H9 (cell line): ENCODE measurements at regions not wholly inside any gene's neighbourhood (a gene's known extent, or its start where the extent isn't known, plus 50 kb on each side); places are given as distances from the start of the nearest gene placed in this dataset.

Experiments used
- DNase-seq: peaks from one replicate; pipeline ENCODE4 v3.0.0-alpha.2; 2017
- H2AFZ ChIP-seq: one replicate; pipeline ENCODE4 v1.6.1; 2013; ENCODE audit warnings: mild to moderate bottlenecking, low read length, control low read depth, moderate library complexity
- H2AK5ac ChIP-seq: 2 replicates; pipeline ENCODE4 v1.6.1; 2013; ENCODE audit warnings: low read length, control low read depth, mixed read lengths; ENCODE audit not compliant: insufficient read length
- H2BK120ac ChIP-seq: one replicate; pipeline ENCODE4 v1.6.1; 2013; ENCODE audit warnings: low read depth, mild to moderate bottlenecking, low read length, control low read depth, inconsistent platforms; ENCODE audit not compliant: poor library complexity, severe bottlenecking
- H2BK12ac ChIP-seq: 2 replicates; pipeline ENCODE4 v1.6.1; 2013; ENCODE audit warnings: low read length, control low read depth, mixed read lengths, low read depth; ENCODE audit not compliant: insufficient read length
- H2BK15ac ChIP-seq: 2 replicates; pipeline ENCODE4 v1.6.1; 2013; ENCODE audit warnings: low read depth, low read length, control low read depth
- H2BK20ac ChIP-seq: one replicate; pipeline ENCODE4 v1.6.1; 2013; ENCODE audit warnings: low read depth, mild to moderate bottlenecking, low read length, control low read depth, inconsistent platforms; ENCODE audit not compliant: poor library complexity, severe bottlenecking
- H2BK5ac ChIP-seq: 2 replicates; pipeline ENCODE4 v1.6.1; 2013; ENCODE audit warnings: low read length, control low read depth, mixed read lengths; ENCODE audit not compliant: insufficient read length
- H3K14ac ChIP-seq: 2 replicates; pipeline ENCODE4 v1.6.1; 2013; ENCODE audit warnings: low read length, control low read depth; ENCODE audit not compliant: insufficient read depth
- H3K18ac ChIP-seq: 2 replicates; pipeline ENCODE4 v1.6.1; 2013; ENCODE audit warnings: low read depth, mild to moderate bottlenecking, mixed read lengths, low read length, control low read depth; ENCODE audit not compliant: insufficient read length
- H3K23ac ChIP-seq: 2 replicates; pipeline ENCODE4 v1.6.1; 2013; ENCODE audit warnings: low read length, control low read depth, mixed read lengths, low read depth; ENCODE audit not compliant: insufficient read length
- H3K23me2 ChIP-seq: 2 replicates; pipeline ENCODE4 v1.6.1; 2013; ENCODE audit warnings: low read depth, mild to moderate bottlenecking, mixed read lengths, low read length, control low read depth; ENCODE audit not compliant: insufficient read length, poor library complexity, severe bottlenecking
- H3K27ac ChIP-seq: 2 replicates; pipeline ENCODE4 v1.5.1; 2013; ENCODE audit warnings: low read length, control low read depth, mixed read lengths, low read depth; ENCODE audit not compliant: insufficient read length
- H3K27me3 ChIP-seq: 2 replicates; pipeline ENCODE4 v1.6.1; 2013; ENCODE audit warnings: low read length, control low read depth, inconsistent platforms; ENCODE audit not compliant: insufficient read depth
- H3K4ac ChIP-seq: 2 replicates; pipeline ENCODE4 v1.6.1; 2013; ENCODE audit warnings: low read depth, mild to moderate bottlenecking, control low read depth, inconsistent platforms, low read length, moderate library complexity
- H3K4me1 ChIP-seq: 2 replicates; pipeline ENCODE4 v1.6.1; 2013; ENCODE audit warnings: low read length, control low read depth, inconsistent platforms; ENCODE audit not compliant: insufficient read depth
- H3K4me2 ChIP-seq: 2 replicates; pipeline ENCODE4 v1.6.1; 2013; ENCODE audit warnings: low read length, control low read depth, mixed read lengths; ENCODE audit not compliant: insufficient read length, insufficient read depth
- H3K56ac ChIP-seq: 2 replicates; pipeline ENCODE4 v1.6.1; 2013; ENCODE audit warnings: low read depth, mild to moderate bottlenecking, mixed read lengths, low read length, control low read depth; ENCODE audit not compliant: insufficient read length
- H3K79me1 ChIP-seq: 2 replicates; pipeline ENCODE4 v1.6.1; 2013; ENCODE audit warnings: low read depth, mild to moderate bottlenecking, moderate library complexity, low read length, control low read depth, inconsistent platforms; ENCODE audit not compliant: insufficient read depth, poor library complexity, severe bottlenecking
- H3K79me2 ChIP-seq: 2 replicates; pipeline ENCODE4 v1.6.1; 2013; ENCODE audit warnings: low read length, control low read depth, inconsistent platforms; ENCODE audit not compliant: insufficient read depth
- H3K9ac ChIP-seq: 2 replicates; pipeline ENCODE4 v1.6.1; 2013; ENCODE audit warnings: low read length, control low read depth, mixed read lengths; ENCODE audit not compliant: insufficient read length; ENCODE audit errors: extremely low read depth
- H3K9me3 ChIP-seq: one replicate; pipeline ENCODE4 v1.6.1; 2013; ENCODE audit warnings: low read depth, low read length, inconsistent platforms; ENCODE audit not compliant: control insufficient read depth
- H3T11ph ChIP-seq: one replicate; pipeline ENCODE4 v1.6.1; 2013; ENCODE audit warnings: mild to moderate bottlenecking, low read length, control low read depth, inconsistent platforms
- H4K20me1 ChIP-seq: one replicate; pipeline ENCODE4 v1.6.1; 2013; ENCODE audit not compliant: control insufficient read depth, insufficient read length, insufficient read depth
- H4K5ac ChIP-seq: 2 replicates; pipeline ENCODE4 v1.6.1; 2013; ENCODE audit warnings: low read depth, mild to moderate bottlenecking, mixed read lengths, low read length, control low read depth; ENCODE audit not compliant: insufficient read length
- H4K8ac ChIP-seq: replicated peaks from 2 replicates; pipeline ENCODE4 v1.6.1; 2013; ENCODE audit warnings: low read length, control low read depth, mixed read lengths, low read depth; ENCODE audit not compliant: insufficient read length
- H4K91ac ChIP-seq: 2 replicates; pipeline ENCODE4 v1.6.1; 2013; ENCODE audit warnings: low read depth, mild to moderate bottlenecking, moderate library complexity, mixed read lengths, low read length, control low read depth; ENCODE audit not compliant: insufficient read length
- H3K27ac Mint-ChIP-seq, 3 experiments: 2 replicates in 2 of 3; 3 replicates in 1 of 3; pipeline ENCODE4 v1.8.0; 2020 to 2021; ENCODE audit warnings: mixed read lengths in 3 of 3, mild to moderate bottlenecking in 1 of 3, moderate library complexity in 1 of 3
- H3K27me3 Mint-ChIP-seq: 2 replicates; pipeline ENCODE4 v1.8.0; 2021; ENCODE audit warnings: low read depth, mild to moderate bottlenecking, moderate library complexity, mixed read lengths
- H3K36me3 Mint-ChIP-seq, 3 experiments: 2 replicates in 2 of 3; 3 replicates in 1 of 3; pipeline ENCODE4 v1.8.0; 2020 to 2021; ENCODE audit warnings: low read depth in 3 of 3, mixed read lengths in 3 of 3; ENCODE audit not compliant: insufficient read depth in 1 of 3
- H3K4me1 Mint-ChIP-seq, 2 experiments: 2 replicates each; pipeline ENCODE4 v1.8.0; 2020; ENCODE audit warnings: mixed read lengths in 2 of 2
- H3K4me3 Mint-ChIP-seq, 2 experiments: 2 replicates in 1 of 2; 3 replicates in 1 of 2; pipeline ENCODE4 v1.8.0; 2020 to 2021; ENCODE audit warnings: mild to moderate bottlenecking in 2 of 2, mixed read lengths in 2 of 2, moderate library complexity in 1 of 2
- H3K9me3 Mint-ChIP-seq, 2 experiments: 2 replicates in 1 of 2; 3 replicates in 1 of 2; pipeline ENCODE4 v1.8.0; 2020; ENCODE audit warnings: mild to moderate bottlenecking in 2 of 2, mixed read lengths in 2 of 2, moderate library complexity in 1 of 2
- WGBS: extraction: QIAGEN DNeasy Blood & Tissue Kit; methylation state at CpG from one replicate; pipeline ENCODE4 v1.1.7; 2013; ENCODE audit warnings: missing lambda C conversion rate, low lambda C conversion rate, mixed read lengths; ENCODE audit not compliant: insufficient read length; ENCODE audit errors: extremely low coverage; 5-methylcytosine and 5-hydroxymethylcytosine counted together
- TF ChIP-seq, protein P1 (sequence below): fragments of 200-600 bp; sonication (generic); conservative IDR thresholded peaks from 3 replicates; pipeline ENCODE4 v1.8.0; 2021; ENCODE audit warnings: antibody characterized with exemption, mild to moderate bottlenecking

GRCh38 chr4:181677621-181678020, 565.6 kb upstream of the TENM3 start:
- Histone ChIP-seq H3K14ac (no peak overlapping the region), H4K8ac (no peak overlapping the region), H2BK12ac (no peak overlapping the region), H3K56ac (no peak overlapping the region), H3K4me1 (no peaks in the 10 kb centered on the region), H3K79me1 (no peaks in the 10 kb centered on the region), H3K79me2 (no peaks in the 10 kb centered on the region), H2BK120ac (no peak overlapping the region), H2AFZ (no peak overlapping the region), H3K27me3 (no peaks in the 10 kb centered on the region; the same call in 1 of the 2 replicates), H3K9me3 (no peaks in the 10 kb centered on the region), H2BK15ac (no peak overlapping the region), H3K23me2 (no peaks in the 10 kb centered on the region), H3K27ac (no peak overlapping the region), H3K4me2 (no peak overlapping the region), H2AK5ac (no peak overlapping the region), H4K5ac (no peak overlapping the region), H4K91ac (no peak overlapping the region), H2BK20ac (no peak overlapping the region), H3T11ph (no peak overlapping the region), H3K9ac (no peak overlapping the region), H3K18ac (no peak overlapping the region), H2BK5ac (no peak overlapping the region), H3K23ac (no peak overlapping the region), H4K20me1 (no peaks in the 10 kb centered on the region), H3K4ac (no peak overlapping the region)
- H3K4me1 Mint-ChIP-seq, result no peaks in the 10 kb centered on the region
- no peaks in the 10 kb centered on the region for H3K36me3 Mint-ChIP-seq
- TF ChIP-seq, protein P1, sequence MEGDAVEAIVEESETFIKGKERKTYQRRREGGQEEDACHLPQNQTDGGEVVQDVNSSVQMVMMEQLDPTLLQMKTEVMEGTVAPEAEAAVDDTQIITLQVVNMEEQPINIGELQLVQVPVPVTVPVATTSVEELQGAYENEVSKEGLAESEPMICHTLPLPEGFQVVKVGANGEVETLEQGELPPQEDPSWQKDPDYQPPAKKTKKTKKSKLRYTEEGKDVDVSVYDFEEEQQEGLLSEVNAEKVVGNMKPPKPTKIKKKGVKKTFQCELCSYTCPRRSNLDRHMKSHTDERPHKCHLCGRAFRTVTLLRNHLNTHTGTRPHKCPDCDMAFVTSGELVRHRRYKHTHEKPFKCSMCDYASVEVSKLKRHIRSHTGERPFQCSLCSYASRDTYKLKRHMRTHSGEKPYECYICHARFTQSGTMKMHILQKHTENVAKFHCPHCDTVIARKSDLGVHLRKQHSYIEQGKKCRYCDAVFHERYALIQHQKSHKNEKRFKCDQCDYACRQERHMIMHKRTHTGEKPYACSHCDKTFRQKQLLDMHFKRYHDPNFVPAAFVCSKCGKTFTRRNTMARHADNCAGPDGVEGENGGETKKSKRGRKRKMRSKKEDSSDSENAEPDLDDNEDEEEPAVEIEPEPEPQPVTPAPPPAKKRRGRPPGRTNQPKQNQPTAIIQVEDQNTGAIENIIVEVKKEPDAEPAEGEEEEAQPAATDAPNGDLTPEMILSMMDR, result no peak
- no peaks in the 10 kb centered on the region for H3K27me3 Mint-ChIP-seq
- H3K4me3 Mint-ChIP-seq, result no peak overlapping the region
- no peak overlapping the region for H3K27ac Mint-ChIP-seq
- DNase-seq, result no peak
- H3K9me3 Mint-ChIP-seq, result no peaks in the 10 kb centered on the region
- no CpG with 5 or more reads among the region's 6 CpGs for WGBS
